Ascending aorta (tissue), 2 donors: ENCODE measurements at regions not wholly inside any gene's neighbourhood (a gene's known extent, or its start where the extent isn't known, plus 50 kb on each side); places are given as distances from the start of the nearest gene placed in this dataset.
"Not testable (repeated sequence)": the region's sequence is repeated elsewhere in the genome, so short reads cannot be mapped to it uniquely, and the experiment has no call there.

ENCODE experiments used
- DNase-seq, 2 donors: peaks; one replicate each; pipeline ENCODE4 v3.0.0-alpha.2; 2019; ENCODE audit warnings: low spot score in 2 of 2
- H3K27ac ChIP-seq, 2 donors: fragments of 200-600 bp; sonication (generic); one replicate each; pipeline ENCODE4 v1.5.1; 2016 to 2017; ENCODE audit warnings: mild to moderate bottlenecking in 1 of 2
- H3K27me3 ChIP-seq: fragments of 200-600 bp; sonication (generic); one replicate; pipeline ENCODE4 v1.5.1; 2017
- H3K36me3 ChIP-seq, 2 donors: fragments of 200-600 bp; sonication (generic); one replicate each; pipeline ENCODE4 v1.5.1; 2016
- H3K4me1 ChIP-seq, 2 donors: fragments of 200-600 bp; sonication (generic); one replicate each; pipeline ENCODE4 v1.5.1; 2016 to 2017; ENCODE audit warnings: mild to moderate bottlenecking in 1 of 2
- H3K4me3 ChIP-seq, 2 donors: fragments of 200-600 bp; sonication (generic); one replicate each; pipeline ENCODE4 v1.5.1; 2016 to 2017; ENCODE audit warnings: mild to moderate bottlenecking in 1 of 2
- H3K9me3 ChIP-seq, 2 donors: fragments of 200-600 bp; sonication (generic); one replicate each; pipeline ENCODE4 v1.5.1; 2016
- intact Hi-C: fragments of 100-400 bp; cut with DNase I; formaldehyde crosslinking; loops from one replicate; pipeline ENCODE4 v1.15.1; 2023
- TF ChIP-seq, protein P1 (sequence below), 3 experiments: fragments of 200-600 bp in 2 of 3; fragments of 450-650 bp in 1 of 3; sonication (generic) in 2 of 3; IDR thresholded peaks; one replicate each; pipeline ENCODE4 v1.5.1; 2016 to 2019; ENCODE audit warnings: antibody characterized with exemption in 3 of 3, mild to moderate bottlenecking in 1 of 3, moderate library complexity in 1 of 3

GRCh38 chr1:182205351-182206022 is 144.0 kb upstream of the ZNF648 start:
- H3K27ac ChIP-seq, result no peak overlapping the region
- H3K4me3 ChIP-seq, result no peak overlapping the region
- no peaks in the 10 kb centered on the region for H3K9me3 ChIP-seq
- H3K36me3 ChIP-seq, result no peaks in the 10 kb centered on the region
- no peaks in the 10 kb centered on the region for H3K27me3 ChIP-seq
- TF ChIP-seq, protein P1, sequence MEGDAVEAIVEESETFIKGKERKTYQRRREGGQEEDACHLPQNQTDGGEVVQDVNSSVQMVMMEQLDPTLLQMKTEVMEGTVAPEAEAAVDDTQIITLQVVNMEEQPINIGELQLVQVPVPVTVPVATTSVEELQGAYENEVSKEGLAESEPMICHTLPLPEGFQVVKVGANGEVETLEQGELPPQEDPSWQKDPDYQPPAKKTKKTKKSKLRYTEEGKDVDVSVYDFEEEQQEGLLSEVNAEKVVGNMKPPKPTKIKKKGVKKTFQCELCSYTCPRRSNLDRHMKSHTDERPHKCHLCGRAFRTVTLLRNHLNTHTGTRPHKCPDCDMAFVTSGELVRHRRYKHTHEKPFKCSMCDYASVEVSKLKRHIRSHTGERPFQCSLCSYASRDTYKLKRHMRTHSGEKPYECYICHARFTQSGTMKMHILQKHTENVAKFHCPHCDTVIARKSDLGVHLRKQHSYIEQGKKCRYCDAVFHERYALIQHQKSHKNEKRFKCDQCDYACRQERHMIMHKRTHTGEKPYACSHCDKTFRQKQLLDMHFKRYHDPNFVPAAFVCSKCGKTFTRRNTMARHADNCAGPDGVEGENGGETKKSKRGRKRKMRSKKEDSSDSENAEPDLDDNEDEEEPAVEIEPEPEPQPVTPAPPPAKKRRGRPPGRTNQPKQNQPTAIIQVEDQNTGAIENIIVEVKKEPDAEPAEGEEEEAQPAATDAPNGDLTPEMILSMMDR (IDR thresholded peaks at IDR 0.05), result no peak
- H3K4me1 ChIP-seq, result peaks cover 0 to 2% of the 10 kb centered on the region in 2 donors
- DNase-seq, result no peak
- intact Hi-C loops, result no loop called here

- H3K27me3 ChIP-seq, result no peaks in the 10 kb centered on the region
- H3K9me3 ChIP-seq, result no peaks in the 10 kb centered on the region
- TF ChIP-seq, protein P1 (IDR thresholded peaks at IDR 0.05), result no peak
- no peak overlapping the region for H3K4me3 ChIP-seq
- peaks cover 2 to 4% of the 10 kb centered on the region in 2 donors for H3K4me1 ChIP-seq
- intact Hi-C loops, result no loop called here
- DNase-seq, result no peak
- H3K27ac ChIP-seq, result no peak overlapping the region
- no peaks in the 10 kb centered on the region for H3K36me3 ChIP-seq
These were observed 141.8 kb upstream of the ZNF648 start for GRCh38 chr1:182203191-182203875.

- H3K27ac ChIP-seq, DNase-seq, intact Hi-C loops, H3K27me3 ChIP-seq, H3K9me3 ChIP-seq, H3K36me3 ChIP-seq, H3K4me3 ChIP-seq: not testable (repeated sequence)
- H3K4me1 ChIP-seq, result peaks cover 8 to 14% of the 10 kb centered on the region in 2 donors
These were observed 140.0 kb upstream of the ZNF648 start for GRCh38 chr1:182201490-182201889.

DNA sequence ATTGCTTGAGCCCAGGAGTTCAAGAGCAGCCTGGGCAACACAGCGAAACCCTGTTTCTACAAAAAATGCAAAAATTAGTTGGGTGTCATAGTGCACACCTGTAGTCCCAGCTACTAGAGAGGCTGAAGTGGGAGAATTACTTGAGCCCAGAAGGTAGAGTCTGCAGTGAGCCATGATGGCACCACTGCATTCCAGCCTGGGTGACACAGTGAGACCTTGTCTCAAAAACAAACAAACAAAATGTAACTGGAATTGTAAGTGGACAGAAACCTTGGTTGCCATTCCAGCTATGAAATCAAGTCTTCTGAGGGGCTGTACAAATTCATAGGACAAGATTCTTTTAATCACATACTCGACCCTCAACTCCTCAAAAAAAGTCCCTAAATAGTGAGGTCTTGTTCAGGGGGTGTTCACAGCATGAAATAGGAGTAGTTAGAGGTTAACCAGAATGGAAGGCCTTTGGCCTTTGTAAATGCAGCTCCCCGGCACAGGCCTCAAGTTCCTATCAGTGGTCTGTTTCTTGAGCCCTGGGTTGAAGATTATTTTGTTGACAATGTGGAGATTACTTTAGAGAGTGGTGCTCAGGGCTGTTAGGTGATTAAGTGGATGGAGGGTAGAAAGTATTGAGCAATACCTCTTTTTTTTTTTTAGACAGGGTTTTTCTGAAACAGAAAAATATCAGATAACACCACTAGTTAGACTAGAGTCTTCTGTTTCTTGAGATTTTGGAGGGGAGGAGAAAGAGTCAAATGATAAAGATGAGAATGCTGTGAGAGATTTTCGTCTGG is 138.7 kb upstream of the ZNF648 start:
- DNase-seq, result no peak
- no peaks in the 10 kb centered on the region for H3K9me3 ChIP-seq
- H3K27ac ChIP-seq, result no peak overlapping the region
- H3K4me1 ChIP-seq, result peaks cover 8 to 12% of the 10 kb centered on the region in 2 donors
- no peak overlapping the region for H3K4me3 ChIP-seq
- no peaks in the 10 kb centered on the region for H3K36me3 ChIP-seq
- intact Hi-C loops, result no loop called here
- TF ChIP-seq, protein P1 (IDR thresholded peaks at IDR 0.05), result no peak
- H3K27me3 ChIP-seq, result no peaks in the 10 kb centered on the region

GRCh38 chr1:182198006-182198605 is 136.6 kb upstream of the ZNF648 start:
- H3K36me3 ChIP-seq, result no peaks in the 10 kb centered on the region
- peaks cover 8 to 12% of the 10 kb centered on the region in 2 donors for H3K4me1 ChIP-seq
- H3K27me3 ChIP-seq, result no peaks in the 10 kb centered on the region
- H3K9me3 ChIP-seq, result no peaks in the 10 kb centered on the region
- intact Hi-C loops, result loop anchor here (5.0 kb wide), 2 partner anchors 94 to 194 kb away; partner anchors contain the start of gene GLUL
- peak overlapping the region; percentile 48 to 56 for H3K27ac ChIP-seq
- no peak for DNase-seq
- H3K4me3 ChIP-seq, result no peak overlapping the region
- TF ChIP-seq, protein P1 (IDR thresholded peaks at IDR 0.05), result peak in 1 of 3 experiments; percentile 16
